H9 (cell line): ENCODE measurements at regions not wholly inside any gene's neighbourhood (a gene's known extent, or its start where the extent isn't known, plus 50 kb on each side); places are given as distances from the start of the nearest gene placed in this dataset.

Source experiments
- DNase-seq: peaks from one replicate; pipeline ENCODE4 v3.0.0-alpha.2; 2017
- H2AFZ ChIP-seq: one replicate; pipeline ENCODE4 v1.6.1; 2013; ENCODE audit warnings: mild to moderate bottlenecking, low read length, control low read depth, moderate library complexity
- H2AK5ac ChIP-seq: 2 replicates; pipeline ENCODE4 v1.6.1; 2013; ENCODE audit warnings: low read length, control low read depth, mixed read lengths; ENCODE audit not compliant: insufficient read length
- H2BK120ac ChIP-seq: one replicate; pipeline ENCODE4 v1.6.1; 2013; ENCODE audit warnings: low read depth, mild to moderate bottlenecking, low read length, control low read depth, inconsistent platforms; ENCODE audit not compliant: poor library complexity, severe bottlenecking
- H2BK12ac ChIP-seq: 2 replicates; pipeline ENCODE4 v1.6.1; 2013; ENCODE audit warnings: low read length, control low read depth, mixed read lengths, low read depth; ENCODE audit not compliant: insufficient read length
- H2BK15ac ChIP-seq: 2 replicates; pipeline ENCODE4 v1.6.1; 2013; ENCODE audit warnings: low read depth, low read length, control low read depth
- H2BK20ac ChIP-seq: one replicate; pipeline ENCODE4 v1.6.1; 2013; ENCODE audit warnings: low read depth, mild to moderate bottlenecking, low read length, control low read depth, inconsistent platforms; ENCODE audit not compliant: poor library complexity, severe bottlenecking
- H2BK5ac ChIP-seq: 2 replicates; pipeline ENCODE4 v1.6.1; 2013; ENCODE audit warnings: low read length, control low read depth, mixed read lengths; ENCODE audit not compliant: insufficient read length
- H3K14ac ChIP-seq: 2 replicates; pipeline ENCODE4 v1.6.1; 2013; ENCODE audit warnings: low read length, control low read depth; ENCODE audit not compliant: insufficient read depth
- H3K18ac ChIP-seq: 2 replicates; pipeline ENCODE4 v1.6.1; 2013; ENCODE audit warnings: low read depth, mild to moderate bottlenecking, mixed read lengths, low read length, control low read depth; ENCODE audit not compliant: insufficient read length
- H3K23ac ChIP-seq: 2 replicates; pipeline ENCODE4 v1.6.1; 2013; ENCODE audit warnings: low read length, control low read depth, mixed read lengths, low read depth; ENCODE audit not compliant: insufficient read length
- H3K23me2 ChIP-seq: 2 replicates; pipeline ENCODE4 v1.6.1; 2013; ENCODE audit warnings: low read depth, mild to moderate bottlenecking, mixed read lengths, low read length, control low read depth; ENCODE audit not compliant: insufficient read length, poor library complexity, severe bottlenecking
- H3K27ac ChIP-seq: 2 replicates; pipeline ENCODE4 v1.5.1; 2013; ENCODE audit warnings: low read length, control low read depth, mixed read lengths, low read depth; ENCODE audit not compliant: insufficient read length
- H3K27me3 ChIP-seq: 2 replicates; pipeline ENCODE4 v1.6.1; 2013; ENCODE audit warnings: low read length, control low read depth, inconsistent platforms; ENCODE audit not compliant: insufficient read depth
- H3K4ac ChIP-seq: 2 replicates; pipeline ENCODE4 v1.6.1; 2013; ENCODE audit warnings: low read depth, mild to moderate bottlenecking, control low read depth, inconsistent platforms, low read length, moderate library complexity
- H3K4me1 ChIP-seq: 2 replicates; pipeline ENCODE4 v1.6.1; 2013; ENCODE audit warnings: low read length, control low read depth, inconsistent platforms; ENCODE audit not compliant: insufficient read depth
- H3K4me2 ChIP-seq: 2 replicates; pipeline ENCODE4 v1.6.1; 2013; ENCODE audit warnings: low read length, control low read depth, mixed read lengths; ENCODE audit not compliant: insufficient read length, insufficient read depth
- H3K56ac ChIP-seq: 2 replicates; pipeline ENCODE4 v1.6.1; 2013; ENCODE audit warnings: low read depth, mild to moderate bottlenecking, mixed read lengths, low read length, control low read depth; ENCODE audit not compliant: insufficient read length
- H3K79me1 ChIP-seq: 2 replicates; pipeline ENCODE4 v1.6.1; 2013; ENCODE audit warnings: low read depth, mild to moderate bottlenecking, moderate library complexity, low read length, control low read depth, inconsistent platforms; ENCODE audit not compliant: insufficient read depth, poor library complexity, severe bottlenecking
- H3K79me2 ChIP-seq: 2 replicates; pipeline ENCODE4 v1.6.1; 2013; ENCODE audit warnings: low read length, control low read depth, inconsistent platforms; ENCODE audit not compliant: insufficient read depth
- H3K9ac ChIP-seq: 2 replicates; pipeline ENCODE4 v1.6.1; 2013; ENCODE audit warnings: low read length, control low read depth, mixed read lengths; ENCODE audit not compliant: insufficient read length; ENCODE audit errors: extremely low read depth
- H3K9me3 ChIP-seq: one replicate; pipeline ENCODE4 v1.6.1; 2013; ENCODE audit warnings: low read depth, low read length, inconsistent platforms; ENCODE audit not compliant: control insufficient read depth
- H3T11ph ChIP-seq: one replicate; pipeline ENCODE4 v1.6.1; 2013; ENCODE audit warnings: mild to moderate bottlenecking, low read length, control low read depth, inconsistent platforms
- H4K20me1 ChIP-seq: one replicate; pipeline ENCODE4 v1.6.1; 2013; ENCODE audit not compliant: control insufficient read depth, insufficient read length, insufficient read depth
- H4K5ac ChIP-seq: 2 replicates; pipeline ENCODE4 v1.6.1; 2013; ENCODE audit warnings: low read depth, mild to moderate bottlenecking, mixed read lengths, low read length, control low read depth; ENCODE audit not compliant: insufficient read length
- H4K8ac ChIP-seq: replicated peaks from 2 replicates; pipeline ENCODE4 v1.6.1; 2013; ENCODE audit warnings: low read length, control low read depth, mixed read lengths, low read depth; ENCODE audit not compliant: insufficient read length
- H4K91ac ChIP-seq: 2 replicates; pipeline ENCODE4 v1.6.1; 2013; ENCODE audit warnings: low read depth, mild to moderate bottlenecking, moderate library complexity, mixed read lengths, low read length, control low read depth; ENCODE audit not compliant: insufficient read length
- H3K27ac Mint-ChIP-seq, 3 experiments: 2 replicates in 2 of 3; 3 replicates in 1 of 3; pipeline ENCODE4 v1.8.0; 2020 to 2021; ENCODE audit warnings: mixed read lengths in 3 of 3, mild to moderate bottlenecking in 1 of 3, moderate library complexity in 1 of 3
- H3K27me3 Mint-ChIP-seq: 2 replicates; pipeline ENCODE4 v1.8.0; 2021; ENCODE audit warnings: low read depth, mild to moderate bottlenecking, moderate library complexity, mixed read lengths
- H3K36me3 Mint-ChIP-seq, 3 experiments: 2 replicates in 2 of 3; 3 replicates in 1 of 3; pipeline ENCODE4 v1.8.0; 2020 to 2021; ENCODE audit warnings: low read depth in 3 of 3, mixed read lengths in 3 of 3; ENCODE audit not compliant: insufficient read depth in 1 of 3
- H3K4me1 Mint-ChIP-seq, 2 experiments: 2 replicates each; pipeline ENCODE4 v1.8.0; 2020; ENCODE audit warnings: mixed read lengths in 2 of 2
- H3K4me3 Mint-ChIP-seq, 2 experiments: 2 replicates in 1 of 2; 3 replicates in 1 of 2; pipeline ENCODE4 v1.8.0; 2020 to 2021; ENCODE audit warnings: mild to moderate bottlenecking in 2 of 2, mixed read lengths in 2 of 2, moderate library complexity in 1 of 2
- H3K9me3 Mint-ChIP-seq, 2 experiments: 2 replicates in 1 of 2; 3 replicates in 1 of 2; pipeline ENCODE4 v1.8.0; 2020; ENCODE audit warnings: mild to moderate bottlenecking in 2 of 2, mixed read lengths in 2 of 2, moderate library complexity in 1 of 2
- CTCF ChIP-seq: fragments of 200-600 bp; sonication (generic); conservative IDR thresholded peaks from 3 replicates; pipeline ENCODE4 v1.8.0; 2021; ENCODE audit warnings: antibody characterized with exemption, mild to moderate bottlenecking
- WGBS: extraction: QIAGEN DNeasy Blood & Tissue Kit; methylation state at CpG from one replicate; pipeline ENCODE4 v1.1.7; 2013; ENCODE audit warnings: missing lambda C conversion rate, low lambda C conversion rate, mixed read lengths; ENCODE audit not compliant: insufficient read length; ENCODE audit errors: extremely low coverage; 5-methylcytosine and 5-hydroxymethylcytosine counted together

- Histone ChIP-seq H3K4me1 (no peaks in the 10 kb centered on the region), H3K9ac (no peak overlapping the region), H3T11ph (no peak overlapping the region), H3K18ac (no peak overlapping the region), H3K79me2 (no peaks in the 10 kb centered on the region), H2BK120ac (no peak overlapping the region), H3K23ac (no peak overlapping the region), H3K27ac (no peak overlapping the region), H3K4me2 (no peak overlapping the region), H3K14ac (no peak overlapping the region), H4K8ac (no peak overlapping the region), H3K9me3 (no peaks in the 10 kb centered on the region), H3K27me3 (no peaks in the 10 kb centered on the region), H2BK20ac (no peak overlapping the region), H3K4ac (no peak overlapping the region), H3K23me2 (no peaks in the 10 kb centered on the region), H4K20me1 (no peaks in the 10 kb centered on the region), H2AK5ac (no peak overlapping the region), H2BK5ac (no peak overlapping the region), H2BK15ac (no peak overlapping the region), H3K79me1 (no peaks in the 10 kb centered on the region), H4K91ac (no peak overlapping the region), H3K56ac (no peak overlapping the region), H2BK12ac (no peak overlapping the region), H2AFZ (no peak overlapping the region), H4K5ac (no peak overlapping the region)
- no peak for TF ChIP-seq CTCF
- no peaks in the 10 kb centered on the region for H3K36me3 Mint-ChIP-seq
- no peaks in the 10 kb centered on the region for H3K27me3 Mint-ChIP-seq
- no CpG with 5 or more reads among the region's 8 CpGs for WGBS
- no peak overlapping the region for H3K4me3 Mint-ChIP-seq
- H3K9me3 Mint-ChIP-seq = peaks cover 0 to 3% of the 10 kb centered on the region in 2 experiments; a peak in 2 of 5 replicates
- no peaks in the 10 kb centered on the region for H3K4me1 Mint-ChIP-seq
- no peak for DNase-seq
- no peak overlapping the region for H3K27ac Mint-ChIP-seq
These were observed 196.7 kb upstream of the SIX2 start for GRCh38 chr2:45205985-45206384.
